NCI-H2227 treated with DMSO at 0.1 percent for 48 hours (cell line): ENCODE measurements at regions not wholly inside any gene's neighbourhood (a gene's known extent, or its start where the extent isn't known, plus 50 kb on each side); places are given as distances from the start of the nearest gene placed in this dataset.
"Not testable (repeated sequence)": the region's sequence is repeated elsewhere in the genome, so short reads cannot be mapped to it uniquely, and the experiment has no call there.

Experiments used
- DNase-seq: peaks from one replicate; lab custom pipeline; 2025; lab: John Stamatoyannopoulos, UW

- DNase-seq, result no peak
These were observed 371.5 kb downstream of the PRELID2 start for GRCh38 chr5:145463634-145464033.

- DNase-seq, result no peak
These were observed 372.6 kb downstream of the PRELID2 start for GRCh38 chr5:145462525-145462924.

- DNase-seq, result no peak
These were observed 384.8 kb downstream of the PRELID2 start for GRCh38 chr5:145450286-145450885.

GRCh38 chr5:145449794-145450193 is 385.3 kb downstream of the PRELID2 start:
- no peak for DNase-seq

GRCh38 chr5:145446875-145447274 is 388.3 kb downstream of the PRELID2 start:
- DNase-seq, result not testable (repeated sequence)

- DNase-seq, result no peak
These were observed 388.7 kb downstream of the PRELID2 start for GRCh38 chr5:145446412-145446811.

- DNase-seq, result no peak
These were observed 390.1 kb downstream of the PRELID2 start for GRCh38 chr5:145445027-145445426.

- DNase-seq, result no peak
These were observed 391.2 kb downstream of the PRELID2 start for GRCh38 chr5:145443964-145444363.

- no peak for DNase-seq
These were observed 391.8 kb downstream of the PRELID2 start for GRCh38 chr5:145443366-145443765.

GRCh38 chr5:145442661-145443060 is 392.5 kb downstream of the PRELID2 start:
- DNase-seq, result not testable (repeated sequence)

GRCh38 chr5:145441228-145441627 is 393.9 kb downstream of the PRELID2 start:
- DNase-seq, result no peak

GRCh38 chr5:145437627-145438026 is 397.5 kb downstream of the PRELID2 start:
- DNase-seq, result no peak

GRCh38 chr5:145433077-145433476 is 402.1 kb downstream of the PRELID2 start:
- DNase-seq, result no peak

- no peak for DNase-seq
These were observed 406.0 kb downstream of the PRELID2 start for GRCh38 chr5:145429170-145429569.

- no peak for DNase-seq
These were observed 427.1 kb downstream of the PRELID2 start for GRCh38 chr5:145408048-145408341.

GRCh38 chr5:145407300-145408047 is 427.7 kb downstream of the PRELID2 start:
- no peak for DNase-seq

GRCh38 chr5:145403992-145404391 is 431.1 kb downstream of the PRELID2 start:
- DNase-seq, result no peak

- DNase-seq, result no peak
These were observed 438.3 kb downstream of the PRELID2 start for GRCh38 chr5:145396888-145397287.

- DNase-seq, result not testable (repeated sequence)
These were observed 440.0 kb downstream of the PRELID2 start for GRCh38 chr5:145395151-145395550.

- no peak for DNase-seq
These were observed 441.7 kb downstream of the PRELID2 start for GRCh38 chr5:145393426-145393825.

GRCh38 chr5:145389047-145389446 is 446.1 kb downstream of the PRELID2 start:
- DNase-seq, result no peak

- no peak for DNase-seq
These were observed 449.9 kb downstream of the PRELID2 start for GRCh38 chr5:145385276-145385675.

- DNase-seq, result no peak
These were observed 456.9 kb downstream of the PRELID2 start for GRCh38 chr5:145378226-145378625.

- DNase-seq, result no peak
These were observed 459.6 kb downstream of the PRELID2 start for GRCh38 chr5:145375521-145375920.
